B cell (primary cell): ENCODE measurements at regions not wholly inside any gene's neighbourhood (a gene's known extent, or its start where the extent isn't known, plus 50 kb on each side); places are given as distances from the start of the nearest gene placed in this dataset.

Experiments used
- ATAC-seq: fragments of 200-7000 bp; cut with Tn5 transposase; one replicate; pipeline ENCODE4 v1.10.0; 2021; ENCODE audit warnings: low read depth, mild to moderate bottlenecking, moderate number of reproducible peaks, moderate library complexity
- CTCF ChIA-PET: fragments of 350-600 bp; sonication (Branson Sonifier 250); formaldehyde crosslinking; loops from one replicate; lab custom pipeline; 2021; ENCODE audit warnings: antibody characterized with exemption, inconsistent platforms; lab: Charles Lee
- POLR2A ChIA-PET: fragments of 350-600 bp; sonication (Branson Sonifier 250); formaldehyde crosslinking; loops from one replicate; lab custom pipeline; 2021; ENCODE audit warnings: antibody characterized with exemption; lab: Charles Lee
- DNase-seq: peaks from one replicate; pipeline ENCODE4 v3.0.0; 2013
- H2AFZ ChIP-seq: 2 replicates; pipeline ENCODE4 v1.6.1; 2012; ENCODE audit warnings: mild to moderate bottlenecking, low read depth, low read length; ENCODE audit not compliant: insufficient read depth, poor library complexity, severe bottlenecking
- H3K27ac ChIP-seq, 2 donors: 1 replicate in 1 of 2; 2 replicates in 1 of 2; pipeline ENCODE4 v1.5.1; 2012 to 2013; ENCODE audit warnings: low read length in 2 of 2, mild to moderate bottlenecking in 2 of 2, moderate library complexity in 1 of 2
- H3K27me3 ChIP-seq, 4 experiments: fragments of 200-600 bp in 1 of 4; sonication (generic) in 1 of 4; replicated peaks in 1 of 4; 1 replicate in 2 of 4; 2 replicates in 2 of 4; pipeline versions ENCODE4 v1.6.1 to v1.7.0; 2013 to 2016; ENCODE audit warnings: low read length in 3 of 4, mild to moderate bottlenecking in 2 of 4, mixed read lengths in 1 of 4, moderate library complexity in 1 of 4; ENCODE audit not compliant: insufficient read depth in 4 of 4, control insufficient read depth in 3 of 4; ENCODE audit errors: control extremely low read depth in 1 of 4
- H3K36me3 ChIP-seq, 2 experiments: replicated peaks in 1 of 2; 1 replicate in 1 of 2; 2 replicates in 1 of 2; pipeline versions ENCODE4 v1.6.1 to v1.7.1; 2013; ENCODE audit warnings: low read length in 1 of 2; ENCODE audit not compliant: insufficient read depth in 2 of 2, control insufficient read depth in 1 of 2; ENCODE audit errors: control extremely low read depth in 1 of 2, extremely low read depth in 1 of 2
- H3K4me1 ChIP-seq, 2 donors: fragments of 200-600 bp in 1 of 2; sonication (generic) in 1 of 2; 1 replicate in 1 of 2; 2 replicates in 1 of 2; pipeline versions ENCODE4 v1.5.1 to v1.6.1; 2013 to 2017; ENCODE audit warnings: low read length in 2 of 2; ENCODE audit not compliant: control insufficient read depth in 2 of 2, insufficient read depth in 2 of 2
- H3K4me2 ChIP-seq: replicated peaks from 2 replicates; pipeline ENCODE3; 2012; ENCODE audit warnings: mild to moderate bottlenecking, low read depth, low read length; ENCODE audit not compliant: poor library complexity, severe bottlenecking
- H3K4me3 ChIP-seq, 5 experiments: fragments of 200-600 bp in 1 of 5; sonication (generic) in 1 of 5; 1 replicate in 3 of 5; 2 replicates in 2 of 5; pipeline versions ENCODE4 v1.5.1 to v1.7.0; 2011 to 2016; ENCODE audit warnings: low read length in 4 of 5, mild to moderate bottlenecking in 4 of 5, low read depth in 2 of 5, control low read depth in 1 of 5, moderate library complexity in 1 of 5; ENCODE audit not compliant: insufficient read depth in 1 of 5; ENCODE audit errors: control extremely low read depth in 1 of 5, extremely low read depth in 1 of 5
- H3K79me2 ChIP-seq: fragments of 200-600 bp; sonication (generic); one replicate; pipeline ENCODE4 v1.6.0; 2016; ENCODE audit warnings: low read length; ENCODE audit not compliant: control insufficient read depth, insufficient read depth
- H3K9ac ChIP-seq: fragments of 200-600 bp; sonication (generic); 2 replicates; pipeline ENCODE4 v1.6.1; 2017; ENCODE audit warnings: mild to moderate bottlenecking, low read length, moderate library complexity
- H3K9me3 ChIP-seq, 3 donors: one replicate each; pipeline versions ENCODE4 v1.6.1 to v1.7.1; 2013; ENCODE audit warnings: low read length in 2 of 3; ENCODE audit not compliant: control insufficient read depth in 2 of 3, insufficient read depth in 1 of 3; ENCODE audit errors: control extremely low read depth in 1 of 3
- H4K20me1 ChIP-seq: 2 replicates; pipeline ENCODE4 v1.6.0; 2012; ENCODE audit warnings: mild to moderate bottlenecking, low read length; ENCODE audit not compliant: insufficient read depth, control insufficient read depth, poor library complexity, severe bottlenecking
- H3K27ac Mint-ChIP-seq: one replicate; pipeline ENCODE4 v1.8.0; 2021; ENCODE audit warnings: mixed read lengths
- H3K27me3 Mint-ChIP-seq: one replicate; pipeline ENCODE4 v1.8.0; 2021; ENCODE audit warnings: mixed read lengths
- H3K4me1 Mint-ChIP-seq: one replicate; pipeline ENCODE4 v1.8.0; 2021; ENCODE audit warnings: mixed read lengths
- H3K4me3 Mint-ChIP-seq: one replicate; pipeline ENCODE4 v1.8.0; 2021; ENCODE audit warnings: mixed read lengths
- H3K9me3 Mint-ChIP-seq: one replicate; pipeline ENCODE4 v1.8.0; 2022; ENCODE audit warnings: mixed read lengths; ENCODE audit not compliant: insufficient read depth
- EZH2 ChIP-seq: IDR thresholded peaks from 2 replicates; pipeline ENCODE4 v1.6.1; 2012; ENCODE audit warnings: borderline replicate concordance, low read depth, mild to moderate bottlenecking, moderate library complexity, low read length; ENCODE audit not compliant: insufficient read depth, poor library complexity, severe bottlenecking
- WGBS: methylation state at CpG from one replicate; pipeline ENCODE4 v1.1.5; 2013; ENCODE audit warnings: missing lambda C conversion rate; ENCODE audit not compliant: insufficient coverage; 5-methylcytosine and 5-hydroxymethylcytosine counted together
- intact Hi-C: fragments of 100-400 bp; cut with micrococcal nuclease; formaldehyde crosslinking; loops from one replicate; pipeline ENCODE4 v1.10.0; 2022
- TF ChIP-seq, protein P1 (sequence below): fragments of 200-600 bp; IDR thresholded peaks from one replicate; pipeline ENCODE4 v1.8.0; 2022; ENCODE audit warnings: antibody characterized with exemption, mild to moderate bottlenecking

- Mint-ChIP-seq H3K4me1 (no peaks in the 10 kb centered on the region), H3K9me3 (peaks cover 6% of the 10 kb centered on the region), H3K27me3 (peaks cover 3% of the 10 kb centered on the region), H3K4me3 (no peak overlapping the region), H3K27ac (no peak overlapping the region)
- H3K9ac ChIP-seq: no peak overlapping the region
- TF ChIP-seq, protein P1, sequence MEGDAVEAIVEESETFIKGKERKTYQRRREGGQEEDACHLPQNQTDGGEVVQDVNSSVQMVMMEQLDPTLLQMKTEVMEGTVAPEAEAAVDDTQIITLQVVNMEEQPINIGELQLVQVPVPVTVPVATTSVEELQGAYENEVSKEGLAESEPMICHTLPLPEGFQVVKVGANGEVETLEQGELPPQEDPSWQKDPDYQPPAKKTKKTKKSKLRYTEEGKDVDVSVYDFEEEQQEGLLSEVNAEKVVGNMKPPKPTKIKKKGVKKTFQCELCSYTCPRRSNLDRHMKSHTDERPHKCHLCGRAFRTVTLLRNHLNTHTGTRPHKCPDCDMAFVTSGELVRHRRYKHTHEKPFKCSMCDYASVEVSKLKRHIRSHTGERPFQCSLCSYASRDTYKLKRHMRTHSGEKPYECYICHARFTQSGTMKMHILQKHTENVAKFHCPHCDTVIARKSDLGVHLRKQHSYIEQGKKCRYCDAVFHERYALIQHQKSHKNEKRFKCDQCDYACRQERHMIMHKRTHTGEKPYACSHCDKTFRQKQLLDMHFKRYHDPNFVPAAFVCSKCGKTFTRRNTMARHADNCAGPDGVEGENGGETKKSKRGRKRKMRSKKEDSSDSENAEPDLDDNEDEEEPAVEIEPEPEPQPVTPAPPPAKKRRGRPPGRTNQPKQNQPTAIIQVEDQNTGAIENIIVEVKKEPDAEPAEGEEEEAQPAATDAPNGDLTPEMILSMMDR: no peak
- no peak for TF ChIP-seq EZH2
- ATAC-seq (no peak), DNase-seq (no peak)
- no peak overlapping the region for H3K4me3 ChIP-seq
- no peak overlapping the region for H2AFZ ChIP-seq
- 100% methylated on average over 2 of the region's 5 CpGs for WGBS
- no peaks in the 10 kb centered on the region for H3K36me3 ChIP-seq
- H3K27me3 ChIP-seq: no peaks in the 10 kb centered on the region
- H3K4me2 ChIP-seq: no peak overlapping the region
- H3K4me1 ChIP-seq: no peaks in the 10 kb centered on the region
- POLR2A ChIA-PET: no interaction called here
- H3K27ac ChIP-seq: no peak overlapping the region
- no peaks in the 10 kb centered on the region for H3K79me2 ChIP-seq
- no peaks in the 10 kb centered on the region for H4K20me1 ChIP-seq
- CTCF ChIA-PET: no interaction called here
- H3K9me3 ChIP-seq: peaks cover 0 to 11% (median 0%) of the 10 kb centered on the region in 3 donors
- intact Hi-C loops: no loop called here
Measured at GRCh38 chr5:174511714-174512253, 212.6 kb upstream of the MSX2 start.

- Mint-ChIP-seq H3K4me1 (no peaks in the 10 kb centered on the region), H3K9me3 (peaks cover 9% of the 10 kb centered on the region), H3K4me3 (no peak overlapping the region), H3K27me3 (no peaks in the 10 kb centered on the region), H3K27ac (no peak overlapping the region)
- ChIA-PET POLR2A (no interaction called here), CTCF (no interaction called here)
- Histone ChIP-seq H3K27ac (no peak overlapping the region), H3K4me2 (no peak overlapping the region), H2AFZ (no peak overlapping the region), H3K9ac (no peak overlapping the region), H3K4me1 (no peaks in the 10 kb centered on the region), H3K36me3 (no peaks in the 10 kb centered on the region), H3K4me3 (no peak overlapping the region), H3K79me2 (no peaks in the 10 kb centered on the region), H3K9me3 (peaks cover 0 to 11% (median 0%) of the 10 kb centered on the region in 3 donors), H3K27me3 (no peaks in the 10 kb centered on the region), H4K20me1 (no peaks in the 10 kb centered on the region)
- no peak for ATAC-seq
- WGBS: 90% methylated on average over 3 of the region's 4 CpGs
- TF ChIP-seq, protein P1: no peak
- no peak for TF ChIP-seq EZH2
- no peak for DNase-seq
- intact Hi-C loops: no loop called here
Measured at GRCh38 chr5:174514325-174514724, 210.1 kb upstream of the MSX2 start.
